ENCODE measurements at regions not wholly inside any gene's neighbourhood (a gene's known extent, or its start where the extent isn't known, plus 50 kb on each side); places are given as distances from the start of the nearest gene placed in this dataset.

- DNase-seq (ENCODE audit: low read depth in 1 of 2, low spot score in 2 of 2), result no peak
- no peak overlapping the region for H3K27ac ChIP-seq
- H3K36me3 ChIP-seq, result no peaks in the 10 kb centered on the region
- H3K4me1 ChIP-seq (replicated peaks), result no peaks in the 10 kb centered on the region
- no peaks in the 10 kb centered on the region for H3K9me3 ChIP-seq (replicated peaks)
- no peaks in the 10 kb centered on the region for H3K27me3 ChIP-seq (replicated peaks)
- no peak overlapping the region for H3K4me3 ChIP-seq
Measured at GRCh38 chr21:20515446-20515845, 482.8 kb upstream of the NCAM2 start.

- DNase-seq (ENCODE audit: low read depth in 1 of 2, low spot score in 2 of 2), result no peak
- Histone ChIP-seq H3K36me3 (no peaks in the 10 kb centered on the region), H3K4me1 (replicated peaks) (no peaks in the 10 kb centered on the region), H3K9me3 (replicated peaks) (no peaks in the 10 kb centered on the region), H3K27me3 (replicated peaks) (no peaks in the 10 kb centered on the region), H3K4me3 (no peak overlapping the region), H3K27ac (no peak overlapping the region)
Measured at GRCh38 chr21:20519076-20519475, 479.1 kb upstream of the NCAM2 start.

- Histone ChIP-seq H3K4me3 (no peak overlapping the region), H3K27ac (no peak overlapping the region), H3K4me1 (replicated peaks) (no peaks in the 10 kb centered on the region), H3K36me3 (no peaks in the 10 kb centered on the region), H3K27me3 (replicated peaks) (no peaks in the 10 kb centered on the region), H3K9me3 (replicated peaks) (no peaks in the 10 kb centered on the region)
- no peak for DNase-seq (ENCODE audit: low read depth in 1 of 2, low spot score in 2 of 2)
Measured at GRCh38 chr21:20522611-20523010, 475.6 kb upstream of the NCAM2 start.

- no peak overlapping the region for H3K27ac ChIP-seq
- H3K9me3 ChIP-seq (replicated peaks), result no peaks in the 10 kb centered on the region
- H3K36me3 ChIP-seq, result no peaks in the 10 kb centered on the region
- no peaks in the 10 kb centered on the region for H3K27me3 ChIP-seq (replicated peaks)
- no peaks in the 10 kb centered on the region for H3K4me1 ChIP-seq (replicated peaks)
- DNase-seq (ENCODE audit: low read depth in 1 of 2, low spot score in 2 of 2), result no peak
- H3K4me3 ChIP-seq, result no peak overlapping the region
Measured at GRCh38 chr21:20523191-20523590, 475.0 kb upstream of the NCAM2 start.

- DNase-seq (ENCODE audit: low read depth in 1 of 2, low spot score in 2 of 2), result no peak
- H3K36me3 ChIP-seq, result no peaks in the 10 kb centered on the region
- H3K4me1 ChIP-seq (replicated peaks), result no peaks in the 10 kb centered on the region
- H3K9me3 ChIP-seq (replicated peaks), result no peaks in the 10 kb centered on the region
- H3K27me3 ChIP-seq (replicated peaks), result no peaks in the 10 kb centered on the region
- H3K27ac ChIP-seq, result no peak overlapping the region
- H3K4me3 ChIP-seq, result no peak overlapping the region
Measured at GRCh38 chr21:20527731-20528460, 470.3 kb upstream of the NCAM2 start.

- Histone ChIP-seq H3K9me3 (replicated peaks) (no peaks in the 10 kb centered on the region), H3K4me3 (no peak overlapping the region)
- no peak for DNase-seq (ENCODE audit: low read depth in 1 of 2, low spot score in 2 of 2)
Measured at GRCh38 chr21:20537130-20537529, 461.1 kb upstream of the NCAM2 start.

GRCh38 chr21:20538039-20538658, 460.1 kb upstream of the NCAM2 start:
- Histone ChIP-seq H3K9me3 (replicated peaks) (no peaks in the 10 kb centered on the region), H3K36me3 (no peaks in the 10 kb centered on the region), H3K27me3 (replicated peaks) (no peaks in the 10 kb centered on the region), H3K27ac (no peak overlapping the region), H3K4me3 (no peak overlapping the region), H3K4me1 (replicated peaks) (no peaks in the 10 kb centered on the region)
- no peak for DNase-seq (ENCODE audit: low read depth in 1 of 2, low spot score in 2 of 2)

More at GRCh38 chr21:20537130-20537529, 461.1 kb upstream of the NCAM2 start:
- H3K27me3 ChIP-seq (replicated peaks), result no peaks in the 10 kb centered on the region
- no peak overlapping the region for H3K27ac ChIP-seq
- no peaks in the 10 kb centered on the region for H3K4me1 ChIP-seq (replicated peaks)
- no peaks in the 10 kb centered on the region for H3K36me3 ChIP-seq

- Histone ChIP-seq H3K27me3 (replicated peaks) (no peaks in the 10 kb centered on the region), H3K4me3 (no peak overlapping the region), H3K9me3 (replicated peaks) (no peaks in the 10 kb centered on the region), H3K27ac (no peak overlapping the region), H3K4me1 (replicated peaks) (no peaks in the 10 kb centered on the region), H3K36me3 (no peaks in the 10 kb centered on the region)
- DNase-seq (ENCODE audit: low read depth in 1 of 2, low spot score in 2 of 2), result no peak
Measured at GRCh38 chr21:20545454-20545853, 452.8 kb upstream of the NCAM2 start.

- Histone ChIP-seq H3K4me3 (no peak overlapping the region), H3K9me3 (replicated peaks) (peaks cover 4% of the 10 kb centered on the region; the same call in 1 of the 2 replicates), H3K4me1 (replicated peaks) (no peaks in the 10 kb centered on the region), H3K27me3 (replicated peaks) (no peaks in the 10 kb centered on the region), H3K27ac (no peak overlapping the region), H3K36me3 (no peaks in the 10 kb centered on the region)
- DNase-seq (ENCODE audit: low read depth in 1 of 2, low spot score in 2 of 2), result no peak
Measured at GRCh38 chr21:20551939-20552338, 446.3 kb upstream of the NCAM2 start.

GRCh38 chr21:20554785-20555184, 443.4 kb upstream of the NCAM2 start:
- Histone ChIP-seq H3K36me3 (no peaks in the 10 kb centered on the region), H3K9me3 (replicated peaks) (peaks cover 7% of the 10 kb centered on the region; the same call in 1 of the 2 replicates), H3K4me1 (replicated peaks) (no peaks in the 10 kb centered on the region), H3K27ac (no peak overlapping the region), H3K27me3 (replicated peaks) (no peaks in the 10 kb centered on the region), H3K4me3 (no peak overlapping the region)
- DNase-seq (ENCODE audit: low read depth in 1 of 2, low spot score in 2 of 2), result no peak

GRCh38 chr21:20570824-20571232, 427.4 kb upstream of the NCAM2 start:
- Histone ChIP-seq H3K4me1 (replicated peaks) (no peaks in the 10 kb centered on the region), H3K27ac (no peak overlapping the region), H3K27me3 (replicated peaks) (no peaks in the 10 kb centered on the region), H3K9me3 (replicated peaks) (no peaks in the 10 kb centered on the region), H3K36me3 (no peaks in the 10 kb centered on the region), H3K4me3 (no peak overlapping the region)
- DNase-seq (ENCODE audit: low read depth in 1 of 2, low spot score in 2 of 2), result no peak

GRCh38 chr21:20572582-20572981, 425.6 kb upstream of the NCAM2 start:
- Histone ChIP-seq H3K36me3 (no peaks in the 10 kb centered on the region), H3K4me3 (no peak overlapping the region), H3K27me3 (replicated peaks) (no peaks in the 10 kb centered on the region), H3K9me3 (replicated peaks) (no peaks in the 10 kb centered on the region), H3K27ac (no peak overlapping the region), H3K4me1 (replicated peaks) (no peaks in the 10 kb centered on the region)
- DNase-seq (ENCODE audit: low read depth in 1 of 2, low spot score in 2 of 2), result no peak

GRCh38 chr21:20581361-20581760, 416.8 kb upstream of the NCAM2 start:
- Histone ChIP-seq H3K27ac (no peak overlapping the region), H3K27me3 (replicated peaks) (no peaks in the 10 kb centered on the region), H3K36me3 (no peaks in the 10 kb centered on the region), H3K9me3 (replicated peaks) (no peaks in the 10 kb centered on the region; the same call in 1 of the 2 replicates), H3K4me3 (no peak overlapping the region), H3K4me1 (replicated peaks) (no peaks in the 10 kb centered on the region)
- DNase-seq (ENCODE audit: low read depth in 1 of 2, low spot score in 2 of 2), result no peak

- H3K4me3 ChIP-seq, result no peak overlapping the region
- no peaks in the 10 kb centered on the region for H3K9me3 ChIP-seq (replicated peaks)
- no peaks in the 10 kb centered on the region for H3K27me3 ChIP-seq (replicated peaks)
- H3K4me1 ChIP-seq (replicated peaks), result no peaks in the 10 kb centered on the region
- H3K27ac ChIP-seq, result no peak overlapping the region
- H3K36me3 ChIP-seq, result no peaks in the 10 kb centered on the region
- DNase-seq (ENCODE audit: low read depth in 1 of 2, low spot score in 2 of 2), result no peak
Measured at GRCh38 chr21:20591284-20591683, 406.9 kb upstream of the NCAM2 start.

Measured in SJSA1 (cell line).